Left ventricle myocardium inferior (tissue), 1 donor: ENCODE measurements at regions not wholly inside any gene's neighbourhood (a gene's known extent, or its start where the extent isn't known, plus 50 kb on each side); places are given as distances from the start of the nearest gene placed in this dataset.

ENCODE experiments used
- DNase-seq: peaks from one replicate; pipeline ENCODE4 v3.0.0-alpha.2; 2020
- H3K27ac ChIP-seq: fragments of 200-600 bp; replicated peaks from 2 replicates; pipeline ENCODE4 v1.8.0; 2021
- H3K27me3 ChIP-seq: fragments of 200-600 bp; 2 replicates; pipeline ENCODE4 v1.8.0; 2021; ENCODE audit warnings: low read depth
- H3K36me3 ChIP-seq: fragments of 200-600 bp; 2 replicates; pipeline ENCODE4 v1.8.0; 2021
- H3K4me1 ChIP-seq: fragments of 200-600 bp; 2 replicates; pipeline ENCODE4 v1.8.0; 2021
- H3K4me3 ChIP-seq: fragments of 200-600 bp; 2 replicates; pipeline ENCODE4 v1.8.0; 2021; ENCODE audit warnings: mild to moderate bottlenecking, moderate library complexity
- H3K9me3 ChIP-seq: fragments of 200-600 bp; replicated peaks from 2 replicates; pipeline ENCODE4 v1.8.0; 2021
- CTCF ChIP-seq: fragments of 200-600 bp; IDR thresholded peaks from 2 replicates; pipeline ENCODE4 v1.8.0; 2021; ENCODE audit warnings: antibody characterized with exemption, mild to moderate bottlenecking, borderline replicate concordance
- intact Hi-C: fragments of 100-400 bp; cut with micrococcal nuclease; formaldehyde crosslinking; loops from one replicate; pipeline ENCODE4 v1.11.0; 2022
- donor health status: DM: no; HTN: yes; CAD: no; lungs with severe emphysema.

- Histone ChIP-seq H3K9me3 (no peaks in the 10 kb centered on the region), H3K4me3 (no peak overlapping the region), H3K4me1 (no peaks in the 10 kb centered on the region), H3K36me3 (no peaks in the 10 kb centered on the region), H3K27me3 (peaks cover 32% of the 10 kb centered on the region), H3K27ac (no peak overlapping the region)
- no peak for DNase-seq
- intact Hi-C loops = no loop called here
- no peak for TF ChIP-seq CTCF
Observed at GRCh38 chr20:24052599-24053275, 64.2 kb upstream of the GGTLC1 start.

- DNase-seq = no peak
- intact Hi-C loops = no loop called here
- Histone ChIP-seq H3K4me1 (no peaks in the 10 kb centered on the region), H3K36me3 (no peaks in the 10 kb centered on the region), H3K4me3 (no peak overlapping the region), H3K27ac (no peak overlapping the region), H3K27me3 (peaks cover 32% of the 10 kb centered on the region), H3K9me3 (no peaks in the 10 kb centered on the region)
- no peak for TF ChIP-seq CTCF
Observed at GRCh38 chr20:24051160-24051559, 62.6 kb upstream of the GGTLC1 start.

- no peaks in the 10 kb centered on the region for H3K36me3 ChIP-seq
- H3K27me3 ChIP-seq = peaks cover 32% of the 10 kb centered on the region
- intact Hi-C loops = no loop called here
- H3K9me3 ChIP-seq = no peaks in the 10 kb centered on the region
- no peak overlapping the region for H3K4me3 ChIP-seq
- H3K4me1 ChIP-seq = no peaks in the 10 kb centered on the region
- TF ChIP-seq CTCF = no peak
- DNase-seq = no peak
- no peak overlapping the region for H3K27ac ChIP-seq
Observed at GRCh38 chr20:24050119-24050518, 61.5 kb upstream of the GGTLC1 start.

GRCh38 chr20:24049081-24049480 lies 60.5 kb upstream of the GGTLC1 start:
- no peaks in the 10 kb centered on the region for H3K36me3 ChIP-seq
- no peaks in the 10 kb centered on the region for H3K4me1 ChIP-seq
- peaks cover 32% of the 10 kb centered on the region for H3K27me3 ChIP-seq
- no peak for DNase-seq
- no peak overlapping the region for H3K27ac ChIP-seq
- TF ChIP-seq CTCF = no peak
- no peak overlapping the region for H3K4me3 ChIP-seq
- intact Hi-C loops = no loop called here
- H3K9me3 ChIP-seq = no peaks in the 10 kb centered on the region

- Histone ChIP-seq H3K36me3 (no peaks in the 10 kb centered on the region), H3K27me3 (peaks cover 29% of the 10 kb centered on the region), H3K4me3 (no peak overlapping the region), H3K27ac (no peak overlapping the region), H3K9me3 (no peaks in the 10 kb centered on the region), H3K4me1 (no peaks in the 10 kb centered on the region)
- TF ChIP-seq CTCF = no peak
- no peak for DNase-seq
- intact Hi-C loops = no loop called here
Observed at GRCh38 chr20:24048024-24048611, 59.5 kb upstream of the GGTLC1 start.
